ENCODE measurements at regions not wholly inside any gene's neighbourhood (a gene's known extent, or its start where the extent isn't known, plus 50 kb on each side); places are given as distances from the start of the nearest gene placed in this dataset.

GRCh38 chr16:54632322-54633220 lies 298.1 kb upstream of the IRX5 start:
- DNase-seq (ENCODE audit: low spot score) (no peak), ATAC-seq (no peak)

GRCh38 chr16:54631782-54632181 lies 298.9 kb upstream of the IRX5 start:
- ATAC-seq (no peak), DNase-seq (ENCODE audit: low spot score) (no peak)

GRCh38 chr16:54630284-54630967 lies 300.2 kb upstream of the IRX5 start:
- no peak for DNase-seq (ENCODE audit: low spot score)
- no peak for ATAC-seq

GRCh38 chr16:54628796-54629625 lies 301.7 kb upstream of the IRX5 start:
- DNase-seq (ENCODE audit: low spot score) (peak; percentile 62), ATAC-seq (peak; percentile 78)

- ATAC-seq (peak; percentile 15), DNase-seq (ENCODE audit: low spot score) (no peak)
Observed at GRCh38 chr16:54627616-54628015, 303.0 kb upstream of the IRX5 start.

- ATAC-seq (no peak), DNase-seq (ENCODE audit: low spot score) (no peak)
Observed at GRCh38 chr16:54623636-54624035, 307.0 kb upstream of the IRX5 start.

- DNase-seq (ENCODE audit: low spot score), result no peak
- peak; percentile 32 for ATAC-seq
Observed at GRCh38 chr16:54620197-54620596, 310.5 kb upstream of the IRX5 start.

- no peak for ATAC-seq
Observed at GRCh38 chr16:54616610-54617009, 314.1 kb upstream of the IRX5 start.

GRCh38 chr16:54605536-54606066 lies 319.0 kb upstream of the IRX3 start:
- DNase-seq (ENCODE audit: low spot score) (no peak), ATAC-seq (no peak)

More at GRCh38 chr16:54616610-54617009, 314.1 kb upstream of the IRX5 start:
- no peak for DNase-seq (ENCODE audit: low spot score)

GRCh38 chr16:54602666-54603065 lies 316.1 kb upstream of the IRX3 start:
- DNase-seq (ENCODE audit: low spot score), result no peak
- no peak for ATAC-seq

GRCh38 chr16:54597222-54597621 lies 310.6 kb upstream of the IRX3 start:
- no peak for ATAC-seq
- DNase-seq (ENCODE audit: low spot score), result no peak

GRCh38 chr16:54595621-54596020 lies 309.0 kb upstream of the IRX3 start:
- no peak for DNase-seq (ENCODE audit: low spot score)
- no peak for ATAC-seq

GRCh38 chr16:54594601-54595391 lies 308.2 kb upstream of the IRX3 start:
- DNase-seq (ENCODE audit: low spot score) (no peak), ATAC-seq (no peak)

- ATAC-seq, result no peak
- DNase-seq (ENCODE audit: low spot score), result no peak
Observed at GRCh38 chr16:54591816-54592246, 305.2 kb upstream of the IRX3 start.

GRCh38 chr16:54590836-54591235 lies 304.2 kb upstream of the IRX3 start:
- ATAC-seq, result no peak

GRCh38 chr16:54589326-54589725 lies 302.7 kb upstream of the IRX3 start:
- ATAC-seq (no peak), DNase-seq (ENCODE audit: low spot score) (no peak)

More at GRCh38 chr16:54590836-54591235, 304.2 kb upstream of the IRX3 start:
- no peak for DNase-seq (ENCODE audit: low spot score)

- DNase-seq (ENCODE audit: low spot score), result no peak
- no peak for ATAC-seq
Observed at GRCh38 chr16:54588026-54588425, 301.4 kb upstream of the IRX3 start.

GRCh38 chr16:54587176-54587515 lies 300.6 kb upstream of the IRX3 start:
- no peak for DNase-seq (ENCODE audit: low spot score)
- no peak for ATAC-seq

- DNase-seq (ENCODE audit: low spot score) (no peak), ATAC-seq (no peak)
Observed at GRCh38 chr16:54586474-54587175, 300.0 kb upstream of the IRX3 start.

GRCh38 chr16:54585998-54586340 lies 299.4 kb upstream of the IRX3 start:
- ATAC-seq (no peak), DNase-seq (ENCODE audit: low spot score) (no peak)
